GM18868 (cell line): ENCODE measurements at regions not wholly inside any gene's neighbourhood (a gene's known extent, or its start where the extent isn't known, plus 50 kb on each side); places are given as distances from the start of the nearest gene placed in this dataset.

Source experiments
- ATAC-seq: cut with Tn5 transposase; IDR thresholded peaks from one replicate; pipeline ENCODE4 v1.9.1; 2021; ENCODE audit warnings: mild to moderate bottlenecking, moderate library complexity; ENCODE audit not compliant: unreplicated experiment

DNA sequence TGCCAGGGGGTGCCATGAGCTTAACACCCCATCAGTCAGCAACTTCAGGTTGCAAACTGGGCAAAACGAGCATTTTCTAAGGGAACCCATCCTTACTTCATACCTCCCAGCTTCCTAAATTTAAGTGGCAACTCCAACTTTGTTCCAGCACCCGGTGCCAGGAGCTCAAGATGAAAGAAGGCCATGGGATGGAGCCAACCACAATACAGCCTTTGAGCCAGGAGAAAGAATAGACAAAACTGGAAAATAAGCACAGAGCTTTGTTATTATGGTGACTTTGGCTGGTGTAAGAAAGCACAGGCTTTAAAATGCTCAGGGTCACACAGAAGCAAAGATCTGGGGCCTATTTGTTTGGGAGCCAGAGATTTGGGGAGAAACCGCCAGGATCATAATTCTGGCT, 388.7 kb upstream of the MGMT start:
- no peak for ATAC-seq

DNA sequence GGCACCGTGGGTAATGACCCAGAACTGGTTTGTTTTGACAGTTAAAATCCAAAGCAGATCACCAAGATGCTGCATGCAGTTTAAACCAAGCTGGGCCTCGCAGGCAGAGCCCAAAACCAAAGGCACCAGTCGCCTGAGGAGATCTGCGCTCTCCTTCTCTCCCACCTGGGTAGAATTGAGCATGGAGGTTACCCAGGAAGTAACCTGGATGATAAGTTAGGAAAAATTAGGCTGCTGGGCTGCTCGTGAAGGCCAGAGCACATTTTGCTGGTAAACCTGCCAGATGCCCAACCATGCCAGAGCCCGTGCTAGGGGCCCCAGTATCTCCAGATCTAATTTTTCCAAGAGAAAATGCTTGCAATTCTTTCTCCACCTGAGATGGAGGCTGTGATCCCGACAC, 388.3 kb upstream of the MGMT start:
- no peak for ATAC-seq

DNA sequence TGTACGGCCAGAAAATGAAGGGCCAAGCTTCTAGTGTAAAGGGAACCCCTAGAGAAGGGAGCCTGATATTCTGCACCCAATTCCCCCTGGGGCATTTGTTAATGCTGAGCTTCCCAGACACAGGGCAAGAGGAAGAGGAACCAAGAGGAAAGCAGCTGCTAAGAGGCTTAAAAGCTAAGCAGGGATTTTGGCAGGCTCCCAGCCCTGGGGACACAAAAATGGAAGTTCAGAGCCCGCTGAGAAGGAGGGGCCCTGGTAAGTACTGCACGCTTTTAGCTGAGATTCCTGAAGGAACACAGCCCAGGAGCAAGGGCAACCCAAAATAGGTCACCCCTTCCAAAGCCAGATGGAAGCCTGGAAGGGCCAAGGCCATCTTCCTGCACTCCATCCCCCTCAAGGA, 387.3 kb upstream of the MGMT start:
- no peak for ATAC-seq

DNA sequence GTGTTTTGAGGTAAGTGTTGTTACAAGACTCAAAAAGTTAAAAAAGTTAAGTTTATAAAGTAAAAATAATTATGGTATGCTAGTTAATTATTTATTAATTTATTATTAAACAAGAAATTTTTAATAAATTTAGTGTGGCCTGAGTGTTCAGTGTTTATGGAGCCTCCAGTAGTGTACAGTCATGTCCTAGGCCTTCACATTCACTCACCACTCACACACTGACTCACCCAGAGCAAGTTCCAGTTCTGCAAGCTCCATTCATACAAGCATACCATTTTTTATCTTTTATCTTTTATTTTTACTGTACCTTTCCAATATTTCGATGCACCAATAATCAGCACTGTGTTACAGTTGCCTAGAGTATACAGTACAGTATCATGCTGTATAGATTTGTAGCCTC, 381.2 kb upstream of the MGMT start:
- ATAC-seq: no peak

DNA sequence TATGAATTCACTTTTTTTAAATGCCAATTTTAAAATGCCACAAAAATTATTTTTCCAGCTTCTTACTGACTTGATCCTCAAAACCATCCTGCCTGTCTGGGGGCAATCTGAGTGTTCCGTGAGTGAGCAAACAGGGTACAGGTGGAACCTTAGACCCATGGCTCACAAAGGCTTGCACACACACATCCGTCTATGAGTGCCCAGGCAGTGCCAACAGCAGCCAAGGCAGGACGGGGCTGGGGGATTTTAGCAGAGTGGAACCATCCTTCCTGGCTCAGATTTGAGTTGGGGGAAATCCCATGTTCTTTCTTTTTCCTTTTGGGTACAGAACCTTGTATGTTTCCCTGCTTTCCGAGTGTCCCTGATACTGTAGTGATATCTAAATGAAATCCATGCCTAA, 377.7 kb upstream of the MGMT start:
- ATAC-seq: no peak

DNA sequence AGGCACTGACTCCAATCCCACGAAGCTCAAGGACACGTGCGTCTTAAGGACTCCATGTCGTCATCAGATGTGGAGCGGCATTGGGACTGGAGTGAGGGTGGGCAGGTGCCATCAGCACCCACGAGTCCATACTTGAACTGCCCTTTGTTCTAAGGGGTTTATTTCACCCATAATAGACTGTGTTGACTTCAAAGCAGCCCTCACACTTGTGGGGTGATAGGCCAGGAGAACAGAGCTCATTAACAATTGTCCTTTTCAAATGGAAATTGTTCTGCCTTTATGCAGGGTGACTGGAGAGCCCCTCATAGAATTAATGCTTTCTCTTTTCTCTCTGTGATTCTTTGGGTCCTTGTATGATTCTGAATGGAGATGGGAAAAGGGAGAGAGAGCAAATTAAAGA, 376.9 kb upstream of the MGMT start:
- no peak for ATAC-seq

DNA sequence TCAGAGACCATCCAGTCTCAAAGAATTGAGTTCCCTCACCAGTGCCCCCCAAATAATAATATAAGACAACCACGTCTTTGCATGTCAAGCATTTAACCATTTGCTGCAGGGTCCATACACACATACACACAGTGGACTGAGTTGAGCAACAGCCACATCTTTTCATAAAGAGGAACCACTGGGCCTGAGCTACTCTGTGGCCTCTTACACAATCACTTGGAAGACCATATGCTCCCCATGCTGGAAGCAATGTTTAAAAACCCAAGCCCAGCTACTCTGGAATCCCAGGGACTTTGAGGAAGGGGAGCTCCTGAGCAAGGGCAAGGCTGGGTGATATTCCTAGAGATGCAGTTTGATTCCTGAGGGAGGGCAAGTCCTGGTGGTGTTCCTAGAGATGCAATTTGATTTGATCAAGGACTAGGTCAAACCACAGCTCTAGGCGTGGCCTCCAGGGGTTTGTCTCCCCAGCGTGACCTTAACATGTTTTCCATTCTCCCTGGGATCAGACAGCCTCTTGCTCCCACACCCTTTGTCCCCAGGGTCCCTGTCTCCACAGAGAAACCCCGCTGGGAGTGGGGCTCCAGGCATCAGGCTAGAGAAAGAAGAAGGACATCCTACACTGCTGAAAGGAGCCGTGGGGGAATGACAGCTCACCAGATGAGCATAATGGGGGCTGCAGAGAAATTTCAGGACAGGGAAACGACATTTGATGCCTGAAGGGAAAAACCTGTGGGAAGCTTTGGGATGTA, 376.2 kb upstream of the MGMT start:
- no peak for ATAC-seq

DNA sequence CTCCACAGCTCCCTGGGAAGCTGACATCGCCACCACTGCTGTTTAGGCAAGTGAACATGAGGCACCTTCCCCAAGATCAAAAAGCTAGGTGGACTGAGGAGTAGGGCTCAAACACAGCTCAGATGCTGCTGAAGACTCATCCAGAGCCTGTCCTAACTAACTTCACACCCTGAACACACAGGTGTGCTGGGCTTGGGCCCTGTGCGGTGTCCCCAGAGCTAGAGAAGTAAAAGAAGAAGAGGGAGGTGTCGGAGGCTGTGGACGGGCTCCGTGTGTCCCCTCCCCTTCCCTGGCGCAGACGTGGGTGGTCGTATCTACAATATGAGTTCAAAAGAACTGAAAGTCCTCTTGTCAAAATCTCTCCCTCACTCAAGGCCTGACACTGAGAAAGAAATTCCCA, 373.4 kb upstream of the MGMT start:
- ATAC-seq: no peak

DNA sequence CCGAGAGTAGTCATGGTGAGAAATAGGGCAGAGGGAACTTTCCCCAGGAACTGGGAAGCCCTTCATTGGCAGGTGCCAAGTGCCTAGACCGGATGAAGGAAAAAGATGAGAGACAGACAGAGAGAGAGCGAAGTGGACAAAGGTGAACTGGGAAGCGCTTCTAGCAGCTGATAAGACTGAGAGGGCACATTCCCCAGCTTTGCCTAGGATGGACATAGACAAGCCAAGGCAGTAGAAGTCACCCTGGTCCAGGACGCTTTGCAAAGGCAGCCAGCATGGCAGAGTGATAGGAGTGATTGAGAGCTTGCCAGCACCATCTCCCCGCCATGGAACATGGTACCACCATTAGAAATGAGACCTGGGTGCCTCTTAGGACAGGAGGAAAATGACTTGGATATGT, 372.8 kb upstream of the MGMT start:
- no peak for ATAC-seq

DNA sequence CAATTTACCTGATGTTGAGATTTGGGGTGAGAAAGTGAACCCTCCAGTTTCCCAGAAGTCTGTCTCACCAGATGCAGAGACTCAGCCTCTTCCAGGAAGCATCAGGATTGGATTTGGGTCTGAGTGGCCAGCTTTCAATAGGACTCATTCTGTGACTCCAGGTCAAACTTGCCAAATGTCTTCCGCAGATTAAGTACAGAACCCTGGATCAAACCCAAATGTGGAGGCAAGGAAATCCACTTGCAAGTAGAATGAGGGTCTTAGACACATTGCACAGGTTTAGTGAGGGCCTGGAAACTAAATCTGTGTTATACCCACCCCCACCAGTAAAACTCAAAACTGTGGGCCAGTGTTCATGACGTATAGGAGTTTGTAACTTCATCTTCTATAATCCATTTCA, 372.2 kb upstream of the MGMT start:
- no peak for ATAC-seq

DNA sequence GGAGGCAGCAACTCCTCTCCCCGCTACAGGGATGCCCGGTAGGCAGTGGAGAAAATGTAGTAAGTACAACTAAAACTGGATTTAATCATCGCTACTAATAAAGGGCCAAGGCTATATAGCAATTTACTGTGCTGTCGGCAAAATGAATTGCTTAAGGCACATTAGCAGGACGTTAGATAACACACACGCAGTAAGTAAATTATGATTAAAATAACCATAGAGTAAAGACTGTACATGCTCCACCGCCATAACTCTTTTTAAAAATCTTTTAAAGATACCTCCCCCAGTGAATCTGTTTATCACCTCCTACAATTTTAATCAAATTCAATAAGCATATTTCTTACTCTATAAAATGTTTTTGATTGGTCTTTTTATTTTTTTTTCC, 371.4 kb upstream of the MGMT start:
- no peak for ATAC-seq

DNA sequence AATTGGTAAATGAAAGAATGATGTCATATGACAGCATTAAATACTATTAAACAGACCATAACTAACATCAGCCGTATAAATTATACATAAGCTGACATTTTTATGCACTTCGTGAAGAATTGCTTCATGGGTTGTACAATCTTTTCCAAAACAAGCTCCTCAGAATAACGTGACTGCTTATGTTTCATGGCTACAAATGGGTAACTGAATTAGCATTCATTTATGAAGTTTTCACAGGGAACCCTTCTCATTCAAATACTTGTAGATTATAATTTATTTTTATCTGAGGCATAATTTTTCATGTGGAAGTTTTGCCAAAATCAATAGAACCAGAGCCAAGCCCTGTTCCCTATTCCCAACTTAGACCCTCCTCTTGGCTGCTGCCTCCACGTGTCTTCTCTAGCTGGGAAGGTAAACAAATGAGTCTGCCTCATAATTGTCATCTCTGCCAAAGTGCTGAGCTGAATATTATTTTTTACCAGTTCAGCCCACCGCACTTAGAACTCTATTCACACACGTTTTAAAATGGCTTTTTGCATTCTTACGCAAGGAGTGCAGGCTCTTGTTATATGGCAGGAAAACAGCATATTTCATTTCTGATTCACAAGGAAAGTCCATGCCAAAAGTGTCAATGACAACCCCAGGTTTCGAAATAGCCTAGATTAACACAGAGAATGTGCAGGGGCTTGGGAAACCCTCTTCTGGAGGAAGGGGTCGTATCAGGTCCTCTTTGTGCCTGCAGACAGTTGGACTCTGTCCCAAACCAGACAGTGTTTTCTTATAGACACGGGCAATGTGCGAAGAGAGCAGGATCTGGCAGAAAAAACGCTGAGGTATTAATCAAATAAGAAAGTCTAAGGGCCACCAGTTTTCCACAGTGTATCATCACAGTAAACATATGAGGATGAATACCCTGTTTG, 370.7 kb upstream of the MGMT start:
- ATAC-seq: no peak

DNA sequence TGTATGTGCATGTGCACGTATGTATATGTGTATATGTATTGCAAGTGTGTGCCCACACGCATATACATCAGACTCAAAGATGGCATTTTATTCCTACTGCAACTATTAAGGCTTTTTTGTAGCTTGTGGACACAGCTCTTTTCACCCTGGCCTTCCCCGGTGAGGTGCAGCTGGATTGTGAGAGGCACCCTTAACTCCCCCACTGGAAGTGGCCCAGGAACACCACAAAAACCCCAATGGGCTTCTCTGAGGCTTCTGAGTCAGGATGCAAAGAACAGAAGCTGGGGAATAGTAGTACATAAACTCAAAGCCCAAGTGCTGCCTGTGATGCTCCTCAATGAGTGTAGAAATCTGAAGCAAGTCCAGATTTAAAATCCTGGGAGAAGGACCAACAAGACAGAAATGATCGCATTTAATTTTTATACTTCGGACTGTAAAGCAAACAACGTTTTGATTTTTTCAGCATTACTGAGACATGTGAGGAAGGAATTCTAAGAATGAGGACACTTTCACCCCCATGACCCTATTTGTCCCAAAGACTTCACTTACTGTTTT, 369.2 kb upstream of the MGMT start:
- no peak for ATAC-seq

DNA sequence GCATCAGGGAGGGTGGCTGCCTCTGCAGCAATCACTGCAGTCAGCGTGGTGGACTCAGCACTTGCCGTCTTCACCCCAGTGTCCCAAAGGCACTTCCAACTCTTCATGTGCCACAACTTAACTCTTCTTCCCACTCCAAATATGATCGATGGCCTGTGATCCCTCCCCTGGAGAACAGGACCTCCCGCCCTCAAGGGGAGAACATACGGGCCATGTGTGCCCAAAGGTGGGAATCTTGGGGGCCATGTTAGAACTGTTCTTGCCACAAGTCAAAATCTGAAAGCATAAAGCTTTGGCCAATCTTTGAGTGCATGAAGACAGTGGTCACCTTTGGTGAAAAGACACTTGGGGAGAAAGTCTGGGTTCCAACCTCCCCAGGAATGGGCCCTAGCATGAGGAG, 368.5 kb upstream of the MGMT start:
- ATAC-seq: no peak

DNA sequence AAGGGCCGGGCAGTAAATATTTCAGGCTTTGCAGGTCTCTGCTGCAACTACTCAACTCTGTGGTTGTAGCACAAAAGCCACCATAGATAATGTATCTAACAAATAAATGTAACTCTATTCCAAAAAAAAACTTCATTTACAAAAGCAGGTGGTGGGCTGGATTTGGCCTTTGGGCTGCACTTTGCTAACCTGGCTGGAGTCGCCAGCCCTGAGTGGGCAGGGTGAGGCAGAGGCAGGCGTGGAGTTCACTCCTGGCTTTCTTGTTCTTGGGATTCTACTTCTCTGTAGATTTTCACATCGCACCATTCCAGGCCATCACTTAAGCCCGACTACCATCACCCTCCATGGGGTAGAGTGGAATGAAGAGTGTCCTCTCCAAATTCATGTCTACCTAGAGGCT, 367.6 kb upstream of the MGMT start:
- no peak for ATAC-seq

DNA sequence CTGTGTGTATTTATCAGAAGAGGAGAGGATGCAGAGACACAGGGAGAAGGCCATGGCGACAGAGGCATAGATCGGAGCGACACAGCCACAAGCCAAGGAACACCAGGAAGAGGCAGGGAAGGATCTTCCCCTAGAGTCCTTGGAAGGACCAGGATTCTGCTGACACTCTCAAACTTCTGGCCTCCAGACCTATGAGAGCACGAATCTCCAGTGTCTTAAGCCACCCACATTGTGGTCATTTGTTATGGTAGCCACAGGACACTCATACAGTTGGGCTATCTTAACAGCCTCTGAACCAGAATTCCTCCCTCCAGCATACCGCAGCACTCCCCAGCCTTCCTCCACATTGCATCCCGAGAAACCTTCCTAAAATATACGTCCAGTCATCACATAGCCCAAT, 367.0 kb upstream of the MGMT start:
- no peak for ATAC-seq

DNA sequence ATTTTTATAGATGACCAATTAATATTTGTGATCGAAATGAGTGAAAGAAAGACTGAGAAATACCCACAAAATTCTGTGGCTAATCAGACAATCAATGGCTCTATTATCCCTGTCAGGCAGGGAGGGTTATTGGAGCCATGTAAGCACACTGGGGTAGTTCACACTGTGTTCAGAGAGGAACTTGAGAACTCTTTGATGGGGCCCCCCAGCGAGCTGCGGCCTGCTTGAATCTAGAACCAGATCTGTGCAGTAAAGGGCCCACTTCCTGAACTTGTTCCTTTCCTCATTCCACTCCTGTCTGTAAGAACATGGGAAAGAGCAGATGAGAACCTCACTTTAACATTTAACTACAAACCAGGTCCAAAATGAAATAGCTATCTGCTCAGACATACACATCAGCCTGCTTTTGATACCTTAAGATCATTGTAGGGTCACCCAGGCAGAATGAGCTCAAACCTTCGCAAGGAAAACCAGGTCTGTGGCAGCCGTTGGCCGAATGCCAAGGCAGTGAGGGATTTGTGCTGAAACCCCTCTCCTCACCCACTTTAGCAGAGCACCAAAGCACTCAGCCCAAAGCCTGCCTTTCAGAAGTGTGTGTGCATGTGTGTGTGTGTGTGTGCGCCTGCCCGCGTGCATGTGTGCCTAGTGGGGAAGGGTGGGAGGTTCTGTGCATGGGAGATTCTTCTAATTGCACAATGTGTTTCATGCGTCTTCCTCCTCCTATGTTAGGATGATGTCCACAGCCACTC, 365.6 kb upstream of the MGMT start:
- no peak for ATAC-seq

DNA sequence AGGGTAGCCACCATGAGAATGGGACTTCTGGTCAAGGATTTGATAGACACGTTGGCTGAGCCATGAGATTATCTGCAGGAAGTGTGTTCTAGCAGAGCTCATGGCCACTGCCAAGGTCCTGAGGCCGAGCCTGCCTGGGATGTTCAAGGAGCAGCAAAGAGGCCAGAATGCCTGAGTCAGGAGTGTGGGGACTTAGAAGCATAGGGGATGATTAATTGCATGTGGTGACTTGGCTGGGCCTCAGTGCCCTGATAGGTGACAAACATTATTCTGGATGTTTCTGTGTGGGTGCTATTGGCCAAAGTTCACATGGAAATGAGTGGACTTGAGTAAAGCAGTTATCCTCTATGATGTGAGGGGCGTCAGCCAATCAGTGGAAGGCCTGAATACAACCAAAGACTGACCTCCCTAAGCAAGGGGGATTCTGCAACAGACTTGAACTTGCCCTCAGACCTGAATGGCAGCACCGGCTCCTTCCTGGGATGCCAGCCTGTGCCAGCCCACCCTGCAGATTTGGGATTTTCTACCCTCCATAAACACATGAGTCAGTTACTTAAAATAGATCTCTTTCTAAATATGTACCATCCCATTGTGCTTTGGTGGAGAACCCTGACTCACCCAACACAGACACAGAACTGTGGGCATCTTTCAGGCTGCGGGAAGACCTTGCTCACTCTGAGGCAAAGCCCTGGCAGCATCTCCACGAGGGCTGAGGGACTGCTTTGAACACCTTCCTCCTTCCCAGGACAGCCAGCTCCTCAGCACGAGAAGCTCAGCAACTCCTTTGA, 363.9 kb upstream of the MGMT start:
- ATAC-seq: no peak

DNA sequence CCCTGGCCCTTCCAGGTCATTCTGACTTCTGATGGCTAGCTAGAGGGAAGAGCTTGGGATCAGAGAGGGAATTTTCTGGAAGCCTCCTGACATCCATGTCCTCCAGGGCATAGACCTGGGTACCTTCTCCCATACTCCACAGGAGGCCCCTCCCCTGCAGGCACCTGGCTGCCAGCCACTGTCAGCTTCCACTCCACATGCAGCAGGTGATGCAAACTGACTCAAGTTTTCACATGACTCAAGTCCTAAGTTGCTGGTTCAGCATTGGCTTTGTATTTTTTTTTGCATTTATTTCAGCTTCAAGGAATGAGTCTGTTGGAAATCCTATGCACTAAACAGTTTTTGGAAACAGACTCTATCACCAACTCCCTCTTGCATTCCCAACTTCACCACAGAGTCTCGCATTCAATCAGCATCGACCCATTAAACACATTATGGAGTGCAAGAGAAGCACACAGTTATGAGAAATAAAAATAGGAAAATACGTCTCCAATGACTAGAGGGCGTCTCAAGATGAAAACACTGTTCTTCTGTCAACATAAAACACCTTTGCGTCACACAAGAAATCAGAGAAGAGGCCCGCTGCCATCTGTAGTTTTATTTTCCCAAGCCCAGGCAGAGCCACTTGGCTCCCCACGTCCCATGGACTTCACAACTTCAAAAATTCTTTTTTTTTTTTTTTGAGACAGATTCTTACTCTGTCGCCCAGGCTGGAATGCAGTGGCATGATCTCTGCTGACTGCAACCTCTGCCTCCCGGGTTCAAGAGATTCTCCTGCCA, 362.6 kb upstream of the MGMT start:
- ATAC-seq: no peak

DNA sequence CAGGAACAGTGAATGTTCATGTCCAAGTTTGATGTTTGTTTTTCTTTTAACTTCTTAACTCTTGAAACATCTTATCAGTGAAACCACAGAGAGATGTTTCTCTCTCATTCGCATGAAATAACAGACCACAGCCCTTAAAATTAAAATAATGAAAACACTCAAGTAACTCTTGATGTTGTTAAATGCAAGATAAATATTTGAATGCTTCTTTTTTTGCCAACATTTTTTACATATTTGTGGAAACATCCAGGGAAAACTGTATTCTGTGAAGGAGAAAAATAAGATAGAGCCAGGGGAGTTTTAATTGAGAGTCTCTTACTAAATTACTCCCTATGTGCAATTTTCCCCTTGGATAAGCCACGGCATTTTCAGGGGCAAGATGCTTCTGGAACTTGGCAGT, 361.8 kb upstream of the MGMT start:
- no peak for ATAC-seq
